Neural progenitor cell (in vitro differentiated cells): ENCODE measurements at regions not wholly inside any gene's neighbourhood (a gene's known extent, or its start where the extent isn't known, plus 50 kb on each side); places are given as distances from the start of the nearest gene placed in this dataset.

Source experiments
- EZH2 ChIP-seq: fragments of 200-600 bp; sonication (generic); IDR thresholded peaks from 2 replicates; pipeline ENCODE4 v1.6.1; 2017; ENCODE audit warnings: antibody characterized with exemption, mild to moderate bottlenecking, moderate library complexity
- EZH2phosphoT487 ChIP-seq: fragments of 200-600 bp; sonication (generic); IDR thresholded peaks from 2 replicates; pipeline ENCODE4 v1.6.1; 2017; ENCODE audit warnings: antibody characterized with exemption
- TF ChIP-seq, protein P1 (sequence below): fragments of 200-600 bp; sonication (generic); IDR thresholded peaks from 2 replicates; pipeline ENCODE4 v1.5.1; 2017; ENCODE audit warnings: antibody characterized with exemption, mild to moderate bottlenecking

DNA sequence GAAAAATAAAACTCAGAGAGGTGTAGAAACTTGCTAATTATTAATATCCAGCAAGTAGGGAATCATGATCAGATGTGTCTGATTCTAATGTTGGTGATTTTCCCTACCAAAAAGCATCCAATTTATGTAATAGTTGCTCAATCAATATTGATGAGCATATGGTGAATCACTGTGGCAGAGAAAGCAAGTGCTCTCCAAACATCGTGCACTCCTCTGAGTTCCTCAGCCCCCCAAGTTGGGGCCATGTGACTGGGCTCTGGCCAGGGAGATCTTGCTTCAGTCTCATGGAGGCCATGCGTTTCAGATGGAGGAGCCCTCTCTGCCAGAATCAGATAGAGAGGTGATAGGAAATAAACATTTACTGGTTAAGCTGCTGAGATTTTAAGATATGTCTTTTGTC lies 133.2 kb upstream of the LY86 start:
- no peak for TF ChIP-seq EZH2
- TF ChIP-seq, protein P1, sequence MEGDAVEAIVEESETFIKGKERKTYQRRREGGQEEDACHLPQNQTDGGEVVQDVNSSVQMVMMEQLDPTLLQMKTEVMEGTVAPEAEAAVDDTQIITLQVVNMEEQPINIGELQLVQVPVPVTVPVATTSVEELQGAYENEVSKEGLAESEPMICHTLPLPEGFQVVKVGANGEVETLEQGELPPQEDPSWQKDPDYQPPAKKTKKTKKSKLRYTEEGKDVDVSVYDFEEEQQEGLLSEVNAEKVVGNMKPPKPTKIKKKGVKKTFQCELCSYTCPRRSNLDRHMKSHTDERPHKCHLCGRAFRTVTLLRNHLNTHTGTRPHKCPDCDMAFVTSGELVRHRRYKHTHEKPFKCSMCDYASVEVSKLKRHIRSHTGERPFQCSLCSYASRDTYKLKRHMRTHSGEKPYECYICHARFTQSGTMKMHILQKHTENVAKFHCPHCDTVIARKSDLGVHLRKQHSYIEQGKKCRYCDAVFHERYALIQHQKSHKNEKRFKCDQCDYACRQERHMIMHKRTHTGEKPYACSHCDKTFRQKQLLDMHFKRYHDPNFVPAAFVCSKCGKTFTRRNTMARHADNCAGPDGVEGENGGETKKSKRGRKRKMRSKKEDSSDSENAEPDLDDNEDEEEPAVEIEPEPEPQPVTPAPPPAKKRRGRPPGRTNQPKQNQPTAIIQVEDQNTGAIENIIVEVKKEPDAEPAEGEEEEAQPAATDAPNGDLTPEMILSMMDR, result no peak
- TF ChIP-seq EZH2phosphoT487, result no peak
